ENCODE measurements at regions not wholly inside any gene's neighbourhood (a gene's known extent, or its start where the extent isn't known, plus 50 kb on each side); places are given as distances from the start of the nearest gene placed in this dataset.
A peak's percentile ranks its signal among the peaks of the same experiment; 100 is the strongest.
"Not testable (repeated sequence)": the region's sequence is repeated elsewhere in the genome, so short reads cannot be mapped to it uniquely, and the experiment has no call there.

GRCh38 chr14:105762262-105762661, 235.9 kb downstream of the TMEM121 start:
- ATAC-seq, result peak; percentile 57

GRCh38 chr14:105764254-105764901, 238.0 kb downstream of the TMEM121 start:
- ATAC-seq, result not testable (repeated sequence)

GRCh38 chr14:105765072-105765825, 238.9 kb downstream of the TMEM121 start:
- ATAC-seq, result not testable (repeated sequence)

GRCh38 chr14:105765893-105766614, 239.7 kb downstream of the TMEM121 start:
- peak; percentile 11 for ATAC-seq

- peak; percentile 17 for ATAC-seq
Observed at GRCh38 chr14:105767315-105767714, 240.9 kb downstream of the TMEM121 start.

GRCh38 chr14:105768039-105768438, 241.7 kb downstream of the TMEM121 start:
- ATAC-seq, result not testable (repeated sequence)

- not testable (repeated sequence) for ATAC-seq
Observed at GRCh38 chr14:105769061-105769730, 242.8 kb downstream of the TMEM121 start.

GRCh38 chr14:105770619-105771216, 244.3 kb downstream of the TMEM121 start:
- not testable (repeated sequence) for ATAC-seq

GRCh38 chr14:105771261-105772226, 245.2 kb downstream of the TMEM121 start:
- ATAC-seq, result peak; percentile 43

GRCh38 chr14:105772710-105773250, 246.4 kb downstream of the TMEM121 start:
- not testable (repeated sequence) for ATAC-seq

- no peak for ATAC-seq
Observed at GRCh38 chr14:105773584-105773983, 247.2 kb downstream of the TMEM121 start.

- peak; percentile 27 for ATAC-seq
Observed at GRCh38 chr14:105774001-105774400, 247.6 kb downstream of the TMEM121 start.

- peak; percentile 17 for ATAC-seq
Observed at GRCh38 chr14:105774585-105775348, 248.4 kb downstream of the TMEM121 start.

GRCh38 chr14:105775349-105775923, 249.1 kb downstream of the TMEM121 start:
- not testable (repeated sequence) for ATAC-seq

- not testable (repeated sequence) for ATAC-seq
Observed at GRCh38 chr14:105776112-105776511, 249.7 kb downstream of the TMEM121 start.

GRCh38 chr14:105776924-105777323, 250.5 kb downstream of the TMEM121 start:
- ATAC-seq, result no peak

GRCh38 chr14:105783707-105784106, 257.3 kb downstream of the TMEM121 start:
- no peak for ATAC-seq

GRCh38 chr14:105793836-105794235, 267.5 kb downstream of the TMEM121 start:
- no peak for ATAC-seq

GRCh38 chr14:105797546-105797945, 271.2 kb downstream of the TMEM121 start:
- no peak for ATAC-seq

GRCh38 chr14:105805701-105806100, 279.3 kb downstream of the TMEM121 start:
- ATAC-seq, result no peak
